H9 (cell line): ENCODE measurements at regions not wholly inside any gene's neighbourhood (a gene's known extent, or its start where the extent isn't known, plus 50 kb on each side); places are given as distances from the start of the nearest gene placed in this dataset.

Experiments used
- DNase-seq: peaks from one replicate; pipeline ENCODE4 v3.0.0-alpha.2; 2017
- H2AFZ ChIP-seq: one replicate; pipeline ENCODE4 v1.6.1; 2013; ENCODE audit warnings: mild to moderate bottlenecking, low read length, control low read depth, moderate library complexity
- H2AK5ac ChIP-seq: 2 replicates; pipeline ENCODE4 v1.6.1; 2013; ENCODE audit warnings: low read length, control low read depth, mixed read lengths; ENCODE audit not compliant: insufficient read length
- H2BK120ac ChIP-seq: one replicate; pipeline ENCODE4 v1.6.1; 2013; ENCODE audit warnings: low read depth, mild to moderate bottlenecking, low read length, control low read depth, inconsistent platforms; ENCODE audit not compliant: poor library complexity, severe bottlenecking
- H2BK12ac ChIP-seq: 2 replicates; pipeline ENCODE4 v1.6.1; 2013; ENCODE audit warnings: low read length, control low read depth, mixed read lengths, low read depth; ENCODE audit not compliant: insufficient read length
- H2BK15ac ChIP-seq: 2 replicates; pipeline ENCODE4 v1.6.1; 2013; ENCODE audit warnings: low read depth, low read length, control low read depth
- H2BK20ac ChIP-seq: one replicate; pipeline ENCODE4 v1.6.1; 2013; ENCODE audit warnings: low read depth, mild to moderate bottlenecking, low read length, control low read depth, inconsistent platforms; ENCODE audit not compliant: poor library complexity, severe bottlenecking
- H2BK5ac ChIP-seq: 2 replicates; pipeline ENCODE4 v1.6.1; 2013; ENCODE audit warnings: low read length, control low read depth, mixed read lengths; ENCODE audit not compliant: insufficient read length
- H3K14ac ChIP-seq: 2 replicates; pipeline ENCODE4 v1.6.1; 2013; ENCODE audit warnings: low read length, control low read depth; ENCODE audit not compliant: insufficient read depth
- H3K18ac ChIP-seq: 2 replicates; pipeline ENCODE4 v1.6.1; 2013; ENCODE audit warnings: low read depth, mild to moderate bottlenecking, mixed read lengths, low read length, control low read depth; ENCODE audit not compliant: insufficient read length
- H3K23ac ChIP-seq: 2 replicates; pipeline ENCODE4 v1.6.1; 2013; ENCODE audit warnings: low read length, control low read depth, mixed read lengths, low read depth; ENCODE audit not compliant: insufficient read length
- H3K23me2 ChIP-seq: 2 replicates; pipeline ENCODE4 v1.6.1; 2013; ENCODE audit warnings: low read depth, mild to moderate bottlenecking, mixed read lengths, low read length, control low read depth; ENCODE audit not compliant: insufficient read length, poor library complexity, severe bottlenecking
- H3K27ac ChIP-seq: 2 replicates; pipeline ENCODE4 v1.5.1; 2013; ENCODE audit warnings: low read length, control low read depth, mixed read lengths, low read depth; ENCODE audit not compliant: insufficient read length
- H3K27me3 ChIP-seq: 2 replicates; pipeline ENCODE4 v1.6.1; 2013; ENCODE audit warnings: low read length, control low read depth, inconsistent platforms; ENCODE audit not compliant: insufficient read depth
- H3K4ac ChIP-seq: 2 replicates; pipeline ENCODE4 v1.6.1; 2013; ENCODE audit warnings: low read depth, mild to moderate bottlenecking, control low read depth, inconsistent platforms, low read length, moderate library complexity
- H3K4me1 ChIP-seq: 2 replicates; pipeline ENCODE4 v1.6.1; 2013; ENCODE audit warnings: low read length, control low read depth, inconsistent platforms; ENCODE audit not compliant: insufficient read depth
- H3K4me2 ChIP-seq: 2 replicates; pipeline ENCODE4 v1.6.1; 2013; ENCODE audit warnings: low read length, control low read depth, mixed read lengths; ENCODE audit not compliant: insufficient read length, insufficient read depth
- H3K56ac ChIP-seq: 2 replicates; pipeline ENCODE4 v1.6.1; 2013; ENCODE audit warnings: low read depth, mild to moderate bottlenecking, mixed read lengths, low read length, control low read depth; ENCODE audit not compliant: insufficient read length
- H3K79me1 ChIP-seq: 2 replicates; pipeline ENCODE4 v1.6.1; 2013; ENCODE audit warnings: low read depth, mild to moderate bottlenecking, moderate library complexity, low read length, control low read depth, inconsistent platforms; ENCODE audit not compliant: insufficient read depth, poor library complexity, severe bottlenecking
- H3K79me2 ChIP-seq: 2 replicates; pipeline ENCODE4 v1.6.1; 2013; ENCODE audit warnings: low read length, control low read depth, inconsistent platforms; ENCODE audit not compliant: insufficient read depth
- H3K9ac ChIP-seq: 2 replicates; pipeline ENCODE4 v1.6.1; 2013; ENCODE audit warnings: low read length, control low read depth, mixed read lengths; ENCODE audit not compliant: insufficient read length; ENCODE audit errors: extremely low read depth
- H3K9me3 ChIP-seq: one replicate; pipeline ENCODE4 v1.6.1; 2013; ENCODE audit warnings: low read depth, low read length, inconsistent platforms; ENCODE audit not compliant: control insufficient read depth
- H3T11ph ChIP-seq: one replicate; pipeline ENCODE4 v1.6.1; 2013; ENCODE audit warnings: mild to moderate bottlenecking, low read length, control low read depth, inconsistent platforms
- H4K20me1 ChIP-seq: one replicate; pipeline ENCODE4 v1.6.1; 2013; ENCODE audit not compliant: control insufficient read depth, insufficient read length, insufficient read depth
- H4K5ac ChIP-seq: 2 replicates; pipeline ENCODE4 v1.6.1; 2013; ENCODE audit warnings: low read depth, mild to moderate bottlenecking, mixed read lengths, low read length, control low read depth; ENCODE audit not compliant: insufficient read length
- H4K8ac ChIP-seq: replicated peaks from 2 replicates; pipeline ENCODE4 v1.6.1; 2013; ENCODE audit warnings: low read length, control low read depth, mixed read lengths, low read depth; ENCODE audit not compliant: insufficient read length
- H4K91ac ChIP-seq: 2 replicates; pipeline ENCODE4 v1.6.1; 2013; ENCODE audit warnings: low read depth, mild to moderate bottlenecking, moderate library complexity, mixed read lengths, low read length, control low read depth; ENCODE audit not compliant: insufficient read length
- H3K27ac Mint-ChIP-seq, 3 experiments: 2 replicates in 2 of 3; 3 replicates in 1 of 3; pipeline ENCODE4 v1.8.0; 2020 to 2021; ENCODE audit warnings: mixed read lengths in 3 of 3, mild to moderate bottlenecking in 1 of 3, moderate library complexity in 1 of 3
- H3K27me3 Mint-ChIP-seq: 2 replicates; pipeline ENCODE4 v1.8.0; 2021; ENCODE audit warnings: low read depth, mild to moderate bottlenecking, moderate library complexity, mixed read lengths
- H3K36me3 Mint-ChIP-seq, 3 experiments: 2 replicates in 2 of 3; 3 replicates in 1 of 3; pipeline ENCODE4 v1.8.0; 2020 to 2021; ENCODE audit warnings: low read depth in 3 of 3, mixed read lengths in 3 of 3; ENCODE audit not compliant: insufficient read depth in 1 of 3
- H3K4me1 Mint-ChIP-seq, 2 experiments: 2 replicates each; pipeline ENCODE4 v1.8.0; 2020; ENCODE audit warnings: mixed read lengths in 2 of 2
- H3K4me3 Mint-ChIP-seq, 2 experiments: 2 replicates in 1 of 2; 3 replicates in 1 of 2; pipeline ENCODE4 v1.8.0; 2020 to 2021; ENCODE audit warnings: mild to moderate bottlenecking in 2 of 2, mixed read lengths in 2 of 2, moderate library complexity in 1 of 2
- H3K9me3 Mint-ChIP-seq, 2 experiments: 2 replicates in 1 of 2; 3 replicates in 1 of 2; pipeline ENCODE4 v1.8.0; 2020; ENCODE audit warnings: mild to moderate bottlenecking in 2 of 2, mixed read lengths in 2 of 2, moderate library complexity in 1 of 2
- CTCF ChIP-seq: fragments of 200-600 bp; sonication (generic); conservative IDR thresholded peaks from 3 replicates; pipeline ENCODE4 v1.8.0; 2021; ENCODE audit warnings: antibody characterized with exemption, mild to moderate bottlenecking
- WGBS: extraction: QIAGEN DNeasy Blood & Tissue Kit; methylation state at CpG from one replicate; pipeline ENCODE4 v1.1.7; 2013; ENCODE audit warnings: missing lambda C conversion rate, low lambda C conversion rate, mixed read lengths; ENCODE audit not compliant: insufficient read length; ENCODE audit errors: extremely low coverage; 5-methylcytosine and 5-hydroxymethylcytosine counted together

GRCh38 chr14:82239223-82239622 lies 705.6 kb upstream of the SEL1L start:
- no peaks in the 10 kb centered on the region for H3K36me3 Mint-ChIP-seq
- Histone ChIP-seq H3K14ac (no peak overlapping the region), H3K23me2 (no peaks in the 10 kb centered on the region), H2BK120ac (no peak overlapping the region), H3K4me2 (no peak overlapping the region), H3K4ac (no peak overlapping the region), H3T11ph (no peak overlapping the region), H3K9ac (no peak overlapping the region), H4K20me1 (no peaks in the 10 kb centered on the region), H2BK20ac (no peak overlapping the region), H4K91ac (no peak overlapping the region), H2BK15ac (no peak overlapping the region), H3K27ac (no peak overlapping the region), H2BK5ac (no peak overlapping the region), H3K4me1 (no peaks in the 10 kb centered on the region), H3K23ac (no peak overlapping the region), H3K79me2 (no peaks in the 10 kb centered on the region), H3K27me3 (no peaks in the 10 kb centered on the region), H3K79me1 (no peaks in the 10 kb centered on the region), H2BK12ac (no peak overlapping the region), H2AK5ac (no peak overlapping the region), H3K9me3 (no peaks in the 10 kb centered on the region), H2AFZ (no peak overlapping the region), H4K5ac (no peak overlapping the region), H4K8ac (no peak overlapping the region), H3K18ac (no peak overlapping the region), H3K56ac (no peak overlapping the region)
- no peaks in the 10 kb centered on the region for H3K27me3 Mint-ChIP-seq
- H3K4me3 Mint-ChIP-seq: no peak overlapping the region
- WGBS: no CpG with 5 or more reads among the region's 7 CpGs
- no peak overlapping the region; a peak in 1 of 7 replicates for H3K27ac Mint-ChIP-seq
- H3K9me3 Mint-ChIP-seq: no peaks in the 10 kb centered on the region
- DNase-seq: no peak
- H3K4me1 Mint-ChIP-seq: peaks cover 2% of the 10 kb centered on the region in 2 experiments; a peak in 1 of 4 replicates
- no peak for TF ChIP-seq CTCF
